Smooth muscle cell (in vitro differentiated cells): ENCODE measurements at regions not wholly inside any gene's neighbourhood (a gene's known extent, or its start where the extent isn't known, plus 50 kb on each side); places are given as distances from the start of the nearest gene placed in this dataset.

Experiments
- DNase-seq: peaks from one replicate; lab custom pipeline; 2025; ENCODE audit not compliant: unreplicated experiment; lab: John Stamatoyannopoulos, UW
- H2AFZ ChIP-seq: fragments of 200-600 bp; sonication (generic); 2 replicates; pipeline ENCODE4 v1.6.0; 2016; ENCODE audit warnings: antibody characterized with exemption, low read depth, mild to moderate bottlenecking
- H3F3A ChIP-seq: fragments of 200-600 bp; sonication (generic); 2 replicates; pipeline ENCODE4 v1.6.0; 2017; ENCODE audit warnings: antibody characterized with exemption, low read depth
- H3K27ac ChIP-seq: fragments of 200-600 bp; sonication (generic); 2 replicates; pipeline ENCODE4 v1.5.1; 2016; ENCODE audit warnings: low read depth, mild to moderate bottlenecking
- H3K27me3 ChIP-seq: fragments of 200-600 bp; sonication (generic); 2 replicates; pipeline ENCODE4 v1.6.1; 2016; ENCODE audit warnings: low read depth, mild to moderate bottlenecking
- H3K36me3 ChIP-seq: fragments of 200-600 bp; sonication (generic); 2 replicates; pipeline ENCODE4 v1.5.1; 2016; ENCODE audit warnings: low read depth
- H3K4me1 ChIP-seq: fragments of 200-600 bp; sonication (generic); 2 replicates; pipeline ENCODE4 v1.5.1; 2016; ENCODE audit warnings: low read depth
- H3K4me2 ChIP-seq: fragments of 200-600 bp; sonication (generic); 2 replicates; pipeline ENCODE4 v1.6.0; 2016; ENCODE audit warnings: mild to moderate bottlenecking
- H3K4me3 ChIP-seq: fragments of 200-600 bp; sonication (generic); 2 replicates; pipeline ENCODE4 v1.5.1; 2016; ENCODE audit warnings: mild to moderate bottlenecking
- H3K79me2 ChIP-seq: fragments of 200-600 bp; sonication (generic); 2 replicates; pipeline ENCODE4 v1.6.0; 2016; ENCODE audit warnings: low read depth, mild to moderate bottlenecking
- H3K9ac ChIP-seq: fragments of 200-600 bp; sonication (generic); 2 replicates; pipeline ENCODE4 v1.6.0; 2016; ENCODE audit warnings: low read depth
- H3K9me3 ChIP-seq: fragments of 200-600 bp; sonication (generic); replicated peaks from 2 replicates; pipeline ENCODE4 v1.5.1; 2016; ENCODE audit warnings: low read depth
- H4K20me1 ChIP-seq: fragments of 200-600 bp; sonication (generic); 2 replicates; pipeline ENCODE4 v1.6.0; 2016; ENCODE audit warnings: low read depth
- CTCF ChIP-seq: fragments of 200-600 bp; sonication (generic); IDR thresholded peaks from 2 replicates; pipeline ENCODE4 v1.5.1; 2017; ENCODE audit warnings: borderline replicate concordance, mild to moderate bottlenecking, antibody characterized with exemption; ENCODE audit not compliant: insufficient read depth, poor library complexity, severe bottlenecking
- WGBS: methylation state at CpG from one replicate; pipeline ENCODE4 v1.1.7; 2016; ENCODE audit warnings: low lambda C conversion rate; 5-methylcytosine and 5-hydroxymethylcytosine counted together

GRCh38 chr5:52579391-52579790 lies 208.3 kb upstream of the ITGA1 start:
- Histone ChIP-seq H3K4me3 (no peak overlapping the region), H3K4me2 (no peak overlapping the region), H3F3A (no peaks in the 10 kb centered on the region), H2AFZ (no peak overlapping the region), H3K9ac (no peak overlapping the region), H3K4me1 (no peaks in the 10 kb centered on the region), H3K9me3 (no peaks in the 10 kb centered on the region), H3K36me3 (no peaks in the 10 kb centered on the region), H4K20me1 (no peaks in the 10 kb centered on the region), H3K79me2 (no peaks in the 10 kb centered on the region), H3K27ac (no peak overlapping the region), H3K27me3 (no peaks in the 10 kb centered on the region)
- WGBS = 40% methylated on average over 3 of the region's 3 CpGs
- no peak for TF ChIP-seq CTCF
- no peak for DNase-seq

GRCh38 chr5:52580921-52581320 lies 206.8 kb upstream of the ITGA1 start:
- H4K20me1 ChIP-seq = no peaks in the 10 kb centered on the region
- DNase-seq = no peak
- 95% methylated on average over 2 of the region's 2 CpGs for WGBS
- H3K4me2 ChIP-seq = no peak overlapping the region
- no peaks in the 10 kb centered on the region for H3K27me3 ChIP-seq
- no peak overlapping the region for H3K9ac ChIP-seq
- H3K4me1 ChIP-seq = no peaks in the 10 kb centered on the region
- no peaks in the 10 kb centered on the region for H3F3A ChIP-seq
- H3K79me2 ChIP-seq = no peaks in the 10 kb centered on the region
- no peaks in the 10 kb centered on the region for H3K36me3 ChIP-seq
- H3K27ac ChIP-seq = no peak overlapping the region
- no peak for TF ChIP-seq CTCF
- H3K9me3 ChIP-seq = no peaks in the 10 kb centered on the region
- H3K4me3 ChIP-seq = no peak overlapping the region
- no peak overlapping the region for H2AFZ ChIP-seq

- no peaks in the 10 kb centered on the region for H3F3A ChIP-seq
- no peak for TF ChIP-seq CTCF
- no peak overlapping the region for H3K9ac ChIP-seq
- no peaks in the 10 kb centered on the region for H3K4me1 ChIP-seq
- H3K4me2 ChIP-seq = no peak overlapping the region
- DNase-seq = no peak
- H3K4me3 ChIP-seq = no peak overlapping the region
- no peaks in the 10 kb centered on the region for H4K20me1 ChIP-seq
- no peaks in the 10 kb centered on the region for H3K9me3 ChIP-seq
- no peaks in the 10 kb centered on the region for H3K79me2 ChIP-seq
- H3K36me3 ChIP-seq = no peaks in the 10 kb centered on the region
- no peaks in the 10 kb centered on the region for H3K27me3 ChIP-seq
- no peak overlapping the region for H3K27ac ChIP-seq
- WGBS = 43% methylated on average over 3 of the region's 3 CpGs
- H2AFZ ChIP-seq = no peak overlapping the region
These were observed 205.4 kb upstream of the ITGA1 start for GRCh38 chr5:52582313-52582712.

GRCh38 chr5:52587131-52587530 lies 200.6 kb upstream of the ITGA1 start:
- TF ChIP-seq CTCF = no peak
- H3K27ac ChIP-seq = no peak overlapping the region
- H3K4me2 ChIP-seq = no peak overlapping the region
- no peak for DNase-seq
- H3K79me2 ChIP-seq = no peaks in the 10 kb centered on the region
- no peaks in the 10 kb centered on the region for H4K20me1 ChIP-seq
- no peaks in the 10 kb centered on the region for H3K27me3 ChIP-seq
- H3K4me1 ChIP-seq = no peaks in the 10 kb centered on the region
- H2AFZ ChIP-seq = no peak overlapping the region
- no peaks in the 10 kb centered on the region for H3K36me3 ChIP-seq
- no peak overlapping the region for H3K4me3 ChIP-seq
- H3K9me3 ChIP-seq = no peaks in the 10 kb centered on the region
- no peak overlapping the region for H3K9ac ChIP-seq
- no peaks in the 10 kb centered on the region for H3F3A ChIP-seq
